Memory B cell (primary cell): ENCODE measurements at regions not wholly inside any gene's neighbourhood (a gene's known extent, or its start where the extent isn't known, plus 50 kb on each side); places are given as distances from the start of the nearest gene placed in this dataset.
A peak's percentile ranks its signal among the peaks of the same experiment; 100 is the strongest.

Experiments used
- ATAC-seq: fragments of 150-1000 bp; cut with Tn5 transposase; 2 replicates; pipeline ENCODE4 v1.10.0; 2021; ENCODE audit warnings: low read depth, mild to moderate bottlenecking, moderate library complexity
- DNase-seq, 2 donors: peaks; one replicate each; pipeline ENCODE4 v3.0.0; 2022; ENCODE audit warnings: low spot score in 2 of 2
- H3K27ac Mint-ChIP-seq: one replicate; pipeline ENCODE4 v1.8.0; 2022; ENCODE audit warnings: mild to moderate bottlenecking, moderate library complexity, mixed read lengths
- H3K27me3 Mint-ChIP-seq: one replicate; pipeline ENCODE4 v1.8.0; 2022; ENCODE audit warnings: mixed read lengths
- H3K36me3 Mint-ChIP-seq: one replicate; pipeline ENCODE4 v1.8.0; 2022; ENCODE audit warnings: mild to moderate bottlenecking, mixed read lengths
- H3K4me1 Mint-ChIP-seq: one replicate; pipeline ENCODE4 v1.8.0; 2022; ENCODE audit warnings: mixed read lengths
- H3K4me3 Mint-ChIP-seq: one replicate; pipeline ENCODE4 v1.8.0; 2022; ENCODE audit warnings: mild to moderate bottlenecking, moderate library complexity, mixed read lengths
- H3K9me3 Mint-ChIP-seq: one replicate; pipeline ENCODE4 v1.8.0; 2022; ENCODE audit warnings: mixed read lengths

DNA sequence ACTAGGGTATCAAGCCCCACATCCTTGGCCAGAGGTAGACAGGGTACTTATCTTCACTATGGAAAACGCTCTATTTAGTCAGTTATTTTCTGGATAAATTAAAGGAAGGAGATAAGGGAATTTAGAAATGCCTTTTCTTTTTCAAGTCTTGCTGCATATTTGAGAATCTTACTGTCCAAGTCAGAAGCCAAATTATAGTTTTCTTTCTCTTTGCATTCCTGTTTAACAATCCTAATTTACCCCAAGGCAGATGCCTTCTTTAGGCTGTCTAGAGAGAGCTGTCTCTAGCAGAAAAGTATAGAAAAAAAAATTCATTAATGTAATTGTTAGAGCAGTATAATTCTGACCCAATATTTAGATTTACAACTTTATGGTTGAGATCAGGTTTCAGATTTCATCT, 64.4 kb upstream of the TBC1D5 start:
- Mint-ChIP-seq H3K4me3 (no peak overlapping the region), H3K27ac (no peak overlapping the region), H3K9me3 (no peaks in the 10 kb centered on the region), H3K4me1 (peaks cover 9% of the 10 kb centered on the region), H3K27me3 (peaks cover 6% of the 10 kb centered on the region), H3K36me3 (no peaks in the 10 kb centered on the region)
- no peak for DNase-seq
- no peak for ATAC-seq

DNA sequence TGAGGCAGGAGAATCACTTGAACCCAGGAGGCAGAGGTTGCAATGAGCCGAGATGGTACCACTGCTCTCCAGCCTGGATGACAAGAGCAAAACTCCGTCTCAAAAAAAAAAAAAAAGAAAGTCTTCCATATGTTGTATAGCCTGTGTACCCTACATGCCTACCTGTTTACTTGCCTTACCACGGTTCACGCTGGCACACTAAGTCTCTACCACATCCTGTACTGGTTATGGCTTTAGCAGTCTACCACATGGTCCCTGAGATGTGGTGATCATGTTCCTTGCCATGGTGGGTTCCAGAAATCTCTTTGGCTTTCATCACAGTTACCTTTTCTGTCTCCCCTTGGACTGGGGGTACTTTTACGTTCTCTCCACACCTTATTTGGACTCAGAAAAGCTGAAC, 63.8 kb upstream of the TBC1D5 start:
- no peak overlapping the region for H3K4me3 Mint-ChIP-seq
- no peak overlapping the region for H3K27ac Mint-ChIP-seq
- no peak for DNase-seq
- H3K27me3 Mint-ChIP-seq: peaks cover 6% of the 10 kb centered on the region
- H3K36me3 Mint-ChIP-seq: no peaks in the 10 kb centered on the region
- ATAC-seq: no peak
- peaks cover 9% of the 10 kb centered on the region for H3K4me1 Mint-ChIP-seq
- H3K9me3 Mint-ChIP-seq: no peaks in the 10 kb centered on the region

- H3K27me3 Mint-ChIP-seq: peaks cover 5% of the 10 kb centered on the region
- H3K27ac Mint-ChIP-seq: no peak overlapping the region
- ATAC-seq: no peak
- peaks cover 5% of the 10 kb centered on the region for H3K4me1 Mint-ChIP-seq
- H3K9me3 Mint-ChIP-seq: no peaks in the 10 kb centered on the region
- H3K36me3 Mint-ChIP-seq: no peaks in the 10 kb centered on the region
- no peak for DNase-seq
- no peak overlapping the region for H3K4me3 Mint-ChIP-seq
These were observed 63.1 kb upstream of the TBC1D5 start for GRCh38 chr3:17805461-17805940.

DNA sequence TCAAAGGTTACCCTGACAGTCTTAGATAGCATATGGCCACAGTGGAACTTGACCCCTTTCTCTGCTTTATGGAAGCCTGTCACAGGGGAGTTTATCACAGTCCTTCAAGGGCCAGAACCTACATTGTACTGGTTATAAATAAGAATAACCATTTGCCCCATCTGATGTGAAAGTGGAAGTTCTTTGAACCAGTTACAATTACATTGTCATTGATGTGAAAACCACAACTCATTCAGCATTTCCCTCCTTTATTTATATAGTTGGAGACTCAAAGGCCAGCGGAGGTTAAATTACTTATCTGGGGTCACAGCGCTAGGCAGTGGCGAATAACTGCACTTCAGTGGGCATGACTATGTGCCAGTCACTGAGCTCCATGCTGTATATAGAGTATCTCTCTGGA, 60.5 kb upstream of the TBC1D5 start:
- Mint-ChIP-seq H3K27ac (no peak overlapping the region), H3K4me1 (peaks cover 6% of the 10 kb centered on the region), H3K36me3 (no peaks in the 10 kb centered on the region), H3K4me3 (no peak overlapping the region), H3K27me3 (peaks cover 5% of the 10 kb centered on the region), H3K9me3 (no peaks in the 10 kb centered on the region)
- no peak for DNase-seq
- ATAC-seq: peak; percentile 74

- no peaks in the 10 kb centered on the region for H3K36me3 Mint-ChIP-seq
- H3K27ac Mint-ChIP-seq: no peak overlapping the region
- H3K4me1 Mint-ChIP-seq: peaks cover 6% of the 10 kb centered on the region
- peaks cover 3% of the 10 kb centered on the region for H3K27me3 Mint-ChIP-seq
- H3K4me3 Mint-ChIP-seq: no peak overlapping the region
- ATAC-seq (no peak), DNase-seq (no peak)
- no peaks in the 10 kb centered on the region for H3K9me3 Mint-ChIP-seq
These were observed 58.7 kb upstream of the TBC1D5 start for GRCh38 chr3:17801131-17801530.

DNA sequence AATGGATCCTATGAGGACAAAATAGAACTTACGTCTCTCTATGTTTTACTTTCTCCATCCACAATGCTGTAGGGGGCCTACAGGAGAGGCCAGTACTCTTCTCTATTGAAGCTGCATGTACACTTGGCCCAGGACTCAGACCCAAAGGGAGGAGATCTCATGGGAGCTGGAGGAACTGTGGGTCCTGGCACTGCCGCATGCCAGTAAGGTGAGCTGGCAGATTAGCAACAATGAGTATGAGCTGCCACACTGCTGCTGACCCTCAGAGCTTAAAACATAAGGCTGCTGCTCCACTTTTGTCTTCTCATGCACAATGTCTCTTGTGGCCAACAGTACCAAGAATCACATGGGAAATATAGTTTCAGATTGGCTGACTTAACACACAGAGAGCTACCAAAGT, 57.8 kb upstream of the TBC1D5 start:
- H3K4me1 Mint-ChIP-seq: peaks cover 6% of the 10 kb centered on the region
- no peaks in the 10 kb centered on the region for H3K9me3 Mint-ChIP-seq
- no peaks in the 10 kb centered on the region for H3K36me3 Mint-ChIP-seq
- DNase-seq: no peak
- no peak overlapping the region for H3K4me3 Mint-ChIP-seq
- H3K27me3 Mint-ChIP-seq: peaks cover 3% of the 10 kb centered on the region
- no peak overlapping the region for H3K27ac Mint-ChIP-seq
- no peak for ATAC-seq

DNA sequence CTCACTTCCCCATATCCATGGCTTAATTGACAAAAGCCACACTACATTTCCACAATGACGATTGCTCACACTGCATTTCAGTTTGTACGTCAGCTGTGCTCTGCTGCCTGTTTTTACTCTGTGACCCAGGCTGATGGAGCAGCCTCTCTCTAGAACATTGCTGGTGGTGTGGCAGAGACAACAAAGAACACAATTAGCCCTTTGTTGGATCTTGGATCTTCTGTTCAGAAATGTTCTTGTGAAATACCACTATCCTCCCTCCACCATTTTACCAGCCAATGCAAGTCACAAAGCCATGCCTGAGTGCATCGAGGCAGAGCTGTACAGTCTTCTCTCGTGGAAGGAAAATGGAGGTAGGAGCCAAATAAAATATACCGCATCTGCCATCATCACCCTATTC, 56.9 kb upstream of the TBC1D5 start:
- ATAC-seq: no peak
- Mint-ChIP-seq H3K27ac (no peak overlapping the region), H3K4me3 (no peak overlapping the region), H3K27me3 (peaks cover 3% of the 10 kb centered on the region), H3K36me3 (no peaks in the 10 kb centered on the region), H3K9me3 (no peaks in the 10 kb centered on the region), H3K4me1 (peaks cover 6% of the 10 kb centered on the region)
- no peak for DNase-seq

GRCh38 chr3:17798000-17798399, 55.6 kb upstream of the TBC1D5 start:
- Mint-ChIP-seq H3K36me3 (no peaks in the 10 kb centered on the region), H3K4me1 (peaks cover 2% of the 10 kb centered on the region), H3K27ac (no peak overlapping the region), H3K27me3 (peaks cover 3% of the 10 kb centered on the region), H3K9me3 (no peaks in the 10 kb centered on the region), H3K4me3 (no peak overlapping the region)
- no peak for DNase-seq
- no peak for ATAC-seq

DNA sequence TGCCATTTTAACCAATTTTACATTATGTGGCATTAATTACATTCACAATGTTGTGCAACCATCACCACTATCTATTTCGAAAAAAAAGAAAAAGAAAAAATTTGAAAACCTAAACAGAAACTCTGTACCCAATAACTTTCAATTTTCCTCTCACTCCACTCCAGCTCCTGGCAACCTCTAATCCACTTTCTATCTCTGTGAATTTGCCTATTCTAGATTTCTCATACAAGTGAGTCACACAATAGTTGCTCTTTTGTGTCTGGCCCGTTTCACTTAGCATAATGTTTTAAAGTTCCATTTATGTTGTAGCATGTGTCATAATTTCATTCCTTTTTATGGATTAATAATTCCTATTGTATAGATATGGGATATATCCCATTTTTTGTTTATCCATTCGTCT, 53.3 kb upstream of the TBC1D5 start:
- DNase-seq: no peak

GRCh38 chr3:17795280-17795679, 52.8 kb upstream of the TBC1D5 start:
- H3K27me3 Mint-ChIP-seq: peaks cover 3% of the 10 kb centered on the region
- H3K4me1 Mint-ChIP-seq: peaks cover 2% of the 10 kb centered on the region
- peaks cover 7% of the 10 kb centered on the region for H3K36me3 Mint-ChIP-seq
- H3K4me3 Mint-ChIP-seq: no peak overlapping the region
- DNase-seq (no peak), ATAC-seq (no peak)
- peaks cover 12% of the 10 kb centered on the region for H3K9me3 Mint-ChIP-seq
- H3K27ac Mint-ChIP-seq: no peak overlapping the region

More for the DNA sequence above, 53.3 kb upstream of the TBC1D5 start:
- H3K27me3 Mint-ChIP-seq: peaks cover 3% of the 10 kb centered on the region
- peaks cover 11% of the 10 kb centered on the region for H3K9me3 Mint-ChIP-seq
- peaks cover 2% of the 10 kb centered on the region for H3K4me1 Mint-ChIP-seq
- peaks cover 6% of the 10 kb centered on the region for H3K36me3 Mint-ChIP-seq
- no peak overlapping the region for H3K4me3 Mint-ChIP-seq
- no peak for ATAC-seq
- no peak overlapping the region for H3K27ac Mint-ChIP-seq

GRCh38 chr3:17793542-17794195, 51.2 kb upstream of the TBC1D5 start:
- H3K27ac Mint-ChIP-seq: no peak overlapping the region
- H3K4me3 Mint-ChIP-seq: no peak overlapping the region
- ATAC-seq (no peak), DNase-seq (no peak)
- peaks cover 9% of the 10 kb centered on the region for H3K36me3 Mint-ChIP-seq
- peaks cover 2% of the 10 kb centered on the region for H3K4me1 Mint-ChIP-seq
- H3K9me3 Mint-ChIP-seq: peaks cover 16% of the 10 kb centered on the region
- H3K27me3 Mint-ChIP-seq: peaks cover 2% of the 10 kb centered on the region
